ENCODE measurements at regions not wholly inside any gene's neighbourhood (a gene's known extent, or its start where the extent isn't known, plus 50 kb on each side); places are given as distances from the start of the nearest gene placed in this dataset.

- DNase-seq: no peak
- Mint-ChIP-seq H3K4me1 (no peaks in the 10 kb centered on the region), H3K27me3 (no peaks in the 10 kb centered on the region), H3K4me3 (no peak overlapping the region), H3K36me3 (ENCODE audit: low read depth) (no peaks in the 10 kb centered on the region), H3K27ac (no peak overlapping the region), H3K9me3 (no peaks in the 10 kb centered on the region)
- POLR2A ChIA-PET: no interaction called here
- CTCF ChIA-PET: no interaction called here
Observed at GRCh38 chr22:27625769-27626674, 175.5 kb downstream of the MN1 start.

GRCh38 chr22:27626675-27627443 lies 174.7 kb downstream of the MN1 start:
- no peaks in the 10 kb centered on the region for H3K4me1 Mint-ChIP-seq

GRCh38 chr22:27627444-27627833 lies 174.1 kb downstream of the MN1 start:
- ChIA-PET POLR2A (no interaction called here), CTCF (no interaction called here)
- no peak overlapping the region for H3K27ac Mint-ChIP-seq
- H3K9me3 Mint-ChIP-seq: peaks cover 5% of the 10 kb centered on the region
- DNase-seq: no peak
- H3K36me3 Mint-ChIP-seq (ENCODE audit: low read depth): no peaks in the 10 kb centered on the region
- no peaks in the 10 kb centered on the region for H3K27me3 Mint-ChIP-seq
- H3K4me3 Mint-ChIP-seq: no peak overlapping the region
- no peaks in the 10 kb centered on the region for H3K4me1 Mint-ChIP-seq

More at GRCh38 chr22:27626675-27627443, 174.7 kb downstream of the MN1 start:
- H3K36me3 Mint-ChIP-seq (ENCODE audit: low read depth): no peaks in the 10 kb centered on the region
- H3K27ac Mint-ChIP-seq: no peak overlapping the region
- no peak overlapping the region for H3K4me3 Mint-ChIP-seq
- ChIA-PET POLR2A (no interaction called here), CTCF (no interaction called here)
- H3K27me3 Mint-ChIP-seq: no peaks in the 10 kb centered on the region
- DNase-seq: no peak
- peaks cover 5% of the 10 kb centered on the region for H3K9me3 Mint-ChIP-seq

GRCh38 chr22:27627901-27628300 lies 173.7 kb downstream of the MN1 start:
- ChIA-PET CTCF (no interaction called here), POLR2A (no interaction called here)
- H3K27ac Mint-ChIP-seq: no peak overlapping the region
- H3K27me3 Mint-ChIP-seq: no peaks in the 10 kb centered on the region
- no peak for DNase-seq
- H3K4me1 Mint-ChIP-seq: no peaks in the 10 kb centered on the region
- H3K4me3 Mint-ChIP-seq: no peak overlapping the region
- H3K9me3 Mint-ChIP-seq: peaks cover 5% of the 10 kb centered on the region
- no peaks in the 10 kb centered on the region for H3K36me3 Mint-ChIP-seq (ENCODE audit: low read depth)

GRCh38 chr22:27628341-27628740 lies 173.2 kb downstream of the MN1 start:
- DNase-seq: no peak
- Mint-ChIP-seq H3K36me3 (ENCODE audit: low read depth) (no peaks in the 10 kb centered on the region), H3K4me1 (no peaks in the 10 kb centered on the region), H3K27me3 (no peaks in the 10 kb centered on the region), H3K27ac (no peak overlapping the region), H3K4me3 (no peak overlapping the region), H3K9me3 (peaks cover 5% of the 10 kb centered on the region)
- ChIA-PET POLR2A (no interaction called here), CTCF (interaction anchor here (0.6 kb wide), 1 partner anchor 73 kb away, joined by 5 read pairs; no protein-coding TSS in a partner anchor)

GRCh38 chr22:27628891-27629631 lies 172.5 kb downstream of the MN1 start:
- no peak for DNase-seq
- CTCF ChIA-PET: interaction anchor here (0.6 kb wide), 1 partner anchor 72 kb away, joined by 5 read pairs; no protein-coding TSS in a partner anchor
- Mint-ChIP-seq H3K27ac (no peak overlapping the region), H3K9me3 (peaks cover 5% of the 10 kb centered on the region), H3K27me3 (no peaks in the 10 kb centered on the region), H3K4me3 (no peak overlapping the region), H3K4me1 (no peaks in the 10 kb centered on the region), H3K36me3 (ENCODE audit: low read depth) (no peaks in the 10 kb centered on the region)
- POLR2A ChIA-PET: no interaction called here

- CTCF ChIA-PET: no interaction called here
Observed at GRCh38 chr22:27629908-27630673, 171.5 kb downstream of the MN1 start.

GRCh38 chr22:27630754-27631153 lies 170.8 kb downstream of the MN1 start:
- no peaks in the 10 kb centered on the region for H3K27me3 Mint-ChIP-seq
- peaks cover 5% of the 10 kb centered on the region for H3K9me3 Mint-ChIP-seq
- no peaks in the 10 kb centered on the region for H3K36me3 Mint-ChIP-seq (ENCODE audit: low read depth)
- no peak overlapping the region for H3K4me3 Mint-ChIP-seq
- no peak overlapping the region for H3K27ac Mint-ChIP-seq
- no peak for DNase-seq
- ChIA-PET POLR2A (no interaction called here), CTCF (no interaction called here)
- H3K4me1 Mint-ChIP-seq: no peaks in the 10 kb centered on the region

More at GRCh38 chr22:27629908-27630673, 171.5 kb downstream of the MN1 start:
- no peak overlapping the region for H3K27ac Mint-ChIP-seq
- H3K36me3 Mint-ChIP-seq (ENCODE audit: low read depth): no peaks in the 10 kb centered on the region
- no peaks in the 10 kb centered on the region for H3K4me1 Mint-ChIP-seq
- POLR2A ChIA-PET: no interaction called here
- H3K27me3 Mint-ChIP-seq: no peaks in the 10 kb centered on the region
- no peak overlapping the region for H3K4me3 Mint-ChIP-seq
- H3K9me3 Mint-ChIP-seq: peaks cover 5% of the 10 kb centered on the region
- no peak for DNase-seq

GRCh38 chr22:27631641-27632040 lies 169.9 kb downstream of the MN1 start:
- H3K27me3 Mint-ChIP-seq: no peaks in the 10 kb centered on the region
- DNase-seq: no peak
- H3K4me1 Mint-ChIP-seq: no peaks in the 10 kb centered on the region
- ChIA-PET CTCF (no interaction called here), POLR2A (no interaction called here)
- no peaks in the 10 kb centered on the region for H3K36me3 Mint-ChIP-seq (ENCODE audit: low read depth)
- no peak overlapping the region for H3K27ac Mint-ChIP-seq
- peaks cover 5% of the 10 kb centered on the region for H3K9me3 Mint-ChIP-seq
- no peak overlapping the region for H3K4me3 Mint-ChIP-seq

- Mint-ChIP-seq H3K27ac (no peak overlapping the region), H3K4me1 (no peaks in the 10 kb centered on the region), H3K27me3 (no peaks in the 10 kb centered on the region), H3K9me3 (peaks cover 5% of the 10 kb centered on the region), H3K4me3 (no peak overlapping the region), H3K36me3 (ENCODE audit: low read depth) (no peaks in the 10 kb centered on the region)
- DNase-seq: no peak
- CTCF ChIA-PET: no interaction called here
- POLR2A ChIA-PET: no interaction called here
Observed at GRCh38 chr22:27632451-27633295, 168.9 kb downstream of the MN1 start.

- CTCF ChIA-PET: no interaction called here
- Mint-ChIP-seq H3K4me1 (no peaks in the 10 kb centered on the region), H3K36me3 (ENCODE audit: low read depth) (no peaks in the 10 kb centered on the region), H3K9me3 (peaks cover 5% of the 10 kb centered on the region), H3K27me3 (no peaks in the 10 kb centered on the region), H3K4me3 (no peak overlapping the region), H3K27ac (no peak overlapping the region)
- no peak for DNase-seq
- POLR2A ChIA-PET: no interaction called here
Observed at GRCh38 chr22:27633296-27633871, 168.2 kb downstream of the MN1 start.

All from activated CD4-positive, alpha-beta memory T cell treated with anti-CD3 and anti-CD28 coated beads, Interleukin-2, amount 10 ng/mL, durations not matched to agents 7 days and 5 days (primary cell).